ENCODE measurements at regions not wholly inside any gene's neighbourhood (a gene's known extent, or its start where the extent isn't known, plus 50 kb on each side); places are given as distances from the start of the nearest gene placed in this dataset.
A peak's percentile ranks its signal among the peaks of the same experiment; 100 is the strongest.

- intact Hi-C loops (cut with DNase I), result loop anchor here in 9 of 10 donors (5.0 to 10.0 kb wide), 5 partner anchors 105 to 207 kb away; partner anchors contain the start of gene STK17B (in 1 of the 9)
- no peaks in the 10 kb centered on the region for H3K9me3 ChIP-seq
- H3K36me3 ChIP-seq, result peaks cover 0 to 18% (median 0%) of the 10 kb centered on the region in 9 donors
- peaks cover 2 to 37% (median 13%) of the 10 kb centered on the region in 12 donors for H3K4me1 ChIP-seq
- no peak overlapping the region for H3K4me3 ChIP-seq
- 94 to 99% (median 97%) methylated on average over 3 of the region's 3 CpGs for WGBS, 4 donors
- DNase-seq, result no peak
- ATAC-seq, result no peak
- no peak overlapping the region for H3K27ac ChIP-seq
- H3K27me3 ChIP-seq, result no peaks in the 10 kb centered on the region
- TF ChIP-seq POLR2A (IDR thresholded peaks at IDR 0.05), result no peak
- no peak for TF ChIP-seq CTCF (IDR thresholded peaks at IDR 0.05)
Observed at GRCh38 chr2:196279541-196279940, 108.2 kb upstream of the STK17B start.

GRCh38 chr2:196284144-196284844 lies 112.9 kb upstream of the STK17B start:
- no peak for TF ChIP-seq POLR2A (IDR thresholded peaks at IDR 0.05)
- TF ChIP-seq CTCF (IDR thresholded peaks at IDR 0.05), result no peak
- H3K27ac ChIP-seq, result peak overlapping the region in 10 of 12 donors; percentile 9 to 67 (median 36)
- WGBS, 4 donors, result 37 to 51% (median 39%) methylated on average over 3 of the region's 3 CpGs
- intact Hi-C loops (cut with DNase I), result no loop called here
- H3K9me3 ChIP-seq, result no peaks in the 10 kb centered on the region
- peak; percentile 82 to 95 (median 89) for ATAC-seq
- no peaks in the 10 kb centered on the region for H3K27me3 ChIP-seq
- DNase-seq, result no peak
- no peak overlapping the region for H3K4me3 ChIP-seq
- peaks cover 3 to 36% (median 17%) of the 10 kb centered on the region in 12 donors for H3K4me1 ChIP-seq
- peaks cover 0 to 4% (median 0%) of the 10 kb centered on the region in 9 donors for H3K36me3 ChIP-seq

GRCh38 chr2:196284866-196285557 lies 113.6 kb upstream of the STK17B start:
- DNase-seq (no peak), ATAC-seq (no peak)
- Histone ChIP-seq H3K36me3 (peaks cover 0 to 4% (median 0%) of the 10 kb centered on the region in 9 donors), H3K4me3 (no peak overlapping the region), H3K4me1 (peaks cover 3 to 38% (median 23%) of the 10 kb centered on the region in 12 donors), H3K27me3 (no peaks in the 10 kb centered on the region), H3K9me3 (no peaks in the 10 kb centered on the region), H3K27ac (peak overlapping the region in 6 of 12 donors; percentile 9 to 67 (median 36))
- intact Hi-C loops (cut with DNase I), result no loop called here
- WGBS, 4 donors, result 50 to 69% (median 55%) methylated on average over 4 of the region's 4 CpGs
- TF ChIP-seq POLR2A (IDR thresholded peaks at IDR 0.05), result no peak
- no peak for TF ChIP-seq CTCF (IDR thresholded peaks at IDR 0.05)

- no peak for ATAC-seq
- peaks cover 3 to 51% (median 32%) of the 10 kb centered on the region in 12 donors for H3K4me1 ChIP-seq
Observed at GRCh38 chr2:196286821-196287220, 115.4 kb upstream of the STK17B start.

More at GRCh38 chr2:196286821-196287220, 115.4 kb upstream of the STK17B start:
- Histone ChIP-seq H3K27me3 (no peaks in the 10 kb centered on the region), H3K27ac (no peak overlapping the region), H3K4me3 (no peak overlapping the region), H3K9me3 (no peaks in the 10 kb centered on the region), H3K36me3 (peaks cover 0 to 14% (median 0%) of the 10 kb centered on the region in 9 donors)
- TF ChIP-seq CTCF (IDR thresholded peaks at IDR 0.05) (no peak), POLR2A (IDR thresholded peaks at IDR 0.05) (no peak)
- DNase-seq, result no peak
- intact Hi-C loops (cut with DNase I), result no loop called here
